ENCODE measurements at regions not wholly inside any gene's neighbourhood (a gene's known extent, or its start where the extent isn't known, plus 50 kb on each side); places are given as distances from the start of the nearest gene placed in this dataset.
"Not testable (repeated sequence)": the region's sequence is repeated elsewhere in the genome, so short reads cannot be mapped to it uniquely, and the experiment has no call there.

GRCh38 chr9:135363596-135363995 lies 116.0 kb upstream of the PPP1R26 start:
- no peak for DNase-seq

- no peak for DNase-seq
Observed at GRCh38 chr9:135365013-135365768, 114.4 kb upstream of the PPP1R26 start.

GRCh38 chr9:135366104-135366503 lies 113.5 kb upstream of the PPP1R26 start:
- DNase-seq: no peak

GRCh38 chr9:135369412-135369990 lies 110.1 kb upstream of the PPP1R26 start:
- no peak for DNase-seq

GRCh38 chr9:135370411-135371375 lies 108.9 kb upstream of the PPP1R26 start:
- DNase-seq: no peak

GRCh38 chr9:135371535-135371934 lies 108.0 kb upstream of the PPP1R26 start:
- DNase-seq: no peak

GRCh38 chr9:135372036-135372435 lies 107.5 kb upstream of the PPP1R26 start:
- DNase-seq: no peak

- no peak for DNase-seq
Observed at GRCh38 chr9:135372501-135373008, 107.0 kb upstream of the PPP1R26 start.

GRCh38 chr9:135373151-135373685 lies 106.4 kb upstream of the PPP1R26 start:
- DNase-seq: no peak

GRCh38 chr9:135373820-135374219 lies 105.8 kb upstream of the PPP1R26 start:
- no peak for DNase-seq

GRCh38 chr9:135374591-135374990 lies 105.0 kb upstream of the PPP1R26 start:
- no peak for DNase-seq

GRCh38 chr9:135375001-135375400 lies 104.6 kb upstream of the PPP1R26 start:
- DNase-seq: no peak

- no peak for DNase-seq
Observed at GRCh38 chr9:135376511-135377265, 102.9 kb upstream of the PPP1R26 start.

GRCh38 chr9:135377431-135377830 lies 102.2 kb upstream of the PPP1R26 start:
- no peak for DNase-seq

- no peak for DNase-seq
Observed at GRCh38 chr9:135378751-135379150, 100.8 kb upstream of the PPP1R26 start.

GRCh38 chr9:135379540-135380267 lies 99.9 kb upstream of the PPP1R26 start:
- DNase-seq: no peak

- no peak for DNase-seq
Observed at GRCh38 chr9:135380311-135380960, 99.1 kb upstream of the PPP1R26 start.

GRCh38 chr9:135381762-135382310 lies 97.7 kb upstream of the PPP1R26 start:
- DNase-seq: no peak

GRCh38 chr9:135384226-135384625 lies 95.4 kb upstream of the PPP1R26 start:
- no peak for DNase-seq

GRCh38 chr9:135384815-135385405 lies 94.7 kb upstream of the PPP1R26 start:
- not testable (repeated sequence) for DNase-seq
